Cardiac fibroblast (primary cell): ENCODE measurements at regions not wholly inside any gene's neighbourhood (a gene's known extent, or its start where the extent isn't known, plus 50 kb on each side); places are given as distances from the start of the nearest gene placed in this dataset.

Experiments
- DNase-seq, 2 donors: peaks; one replicate each; pipeline versions ENCODE4 v3.0.0 to v3.0.0-alpha.2; 2010; ENCODE audit warnings: low read depth in 2 of 2
- H3K4me3 ChIP-seq, 2 donors: replicated peaks in 1 of 2; 1 replicate in 1 of 2; 2 replicates in 1 of 2; pipeline ENCODE4 v1.5.1; 2011; ENCODE audit warnings: low read depth in 2 of 2, low read length in 2 of 2, mild to moderate bottlenecking in 2 of 2, moderate library complexity in 1 of 2
- CTCF ChIP-seq: IDR thresholded peaks from one replicate; pipeline ENCODE4 v1.5.1; 2011; ENCODE audit warnings: low read depth, mild to moderate bottlenecking, low read length, inconsistent platforms

GRCh38 chr12:98344046-98344930, 171.1 kb upstream of the TMPO start:
- no peak overlapping the region for H3K4me3 ChIP-seq
- DNase-seq, result no peak
- no peak for TF ChIP-seq CTCF

GRCh38 chr12:98345308-98345876, 170.0 kb upstream of the TMPO start:
- no peak for TF ChIP-seq CTCF
- no peak for DNase-seq
- H3K4me3 ChIP-seq, result no peak overlapping the region

- H3K4me3 ChIP-seq, result no peak overlapping the region
- no peak for TF ChIP-seq CTCF
- DNase-seq, result no peak
Measured at GRCh38 chr12:98351089-98351488, 164.3 kb upstream of the TMPO start.

GRCh38 chr12:98351784-98352183, 163.6 kb upstream of the TMPO start:
- TF ChIP-seq CTCF, result no peak
- no peak overlapping the region for H3K4me3 ChIP-seq

GRCh38 chr12:98352218-98352811, 163.1 kb upstream of the TMPO start:
- H3K4me3 ChIP-seq, result no peak overlapping the region
- TF ChIP-seq CTCF, result no peak
- peak; percentile 63 to 94 for DNase-seq

More at GRCh38 chr12:98351784-98352183, 163.6 kb upstream of the TMPO start:
- DNase-seq, result no peak

GRCh38 chr12:98352835-98353234, 162.6 kb upstream of the TMPO start:
- no peak overlapping the region for H3K4me3 ChIP-seq
- TF ChIP-seq CTCF, result no peak
- DNase-seq, result peak; percentile 19 to 54
